ENCODE measurements at regions not wholly inside any gene's neighbourhood (a gene's known extent, or its start where the extent isn't known, plus 50 kb on each side); places are given as distances from the start of the nearest gene placed in this dataset.

DNA sequence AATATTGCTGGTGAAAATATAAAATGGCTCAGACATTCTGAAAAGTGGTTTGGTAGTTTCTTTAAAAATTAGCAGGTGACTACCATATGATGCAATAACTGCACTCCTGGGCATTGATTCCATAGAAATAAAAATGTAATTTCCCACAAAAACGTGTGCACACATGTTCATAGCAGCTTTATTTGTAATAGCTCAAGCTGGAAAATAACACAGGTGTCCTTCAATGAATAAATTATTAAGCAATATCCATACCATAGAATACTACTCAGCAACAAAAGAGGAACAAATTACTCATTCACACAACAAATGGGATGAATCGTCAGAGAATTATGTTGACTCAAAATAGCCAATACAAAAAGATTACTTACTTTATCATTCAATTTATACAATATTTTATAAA lies 893.7 kb upstream of the SLIT2 start:
- no peak for TF ChIP-seq POLR2A (IDR thresholded peaks at IDR 0.05; ENCODE audit: low read depth, low read length)
- FAIRE-seq, result no peak
- DNase-seq (ENCODE audit: insufficient read length, low spot score), result no peak

- FAIRE-seq, result no peak
- no peak for TF ChIP-seq POLR2A (IDR thresholded peaks at IDR 0.05; ENCODE audit: low read depth, low read length)
- no peak for DNase-seq (ENCODE audit: insufficient read length, low spot score)
Measured at GRCh38 chr4:19349416-19349815, 902.3 kb upstream of the SLIT2 start.

- DNase-seq (ENCODE audit: insufficient read length, low spot score), result no peak
Measured at GRCh38 chr4:19348746-19349145, 903.0 kb upstream of the SLIT2 start.

DNA sequence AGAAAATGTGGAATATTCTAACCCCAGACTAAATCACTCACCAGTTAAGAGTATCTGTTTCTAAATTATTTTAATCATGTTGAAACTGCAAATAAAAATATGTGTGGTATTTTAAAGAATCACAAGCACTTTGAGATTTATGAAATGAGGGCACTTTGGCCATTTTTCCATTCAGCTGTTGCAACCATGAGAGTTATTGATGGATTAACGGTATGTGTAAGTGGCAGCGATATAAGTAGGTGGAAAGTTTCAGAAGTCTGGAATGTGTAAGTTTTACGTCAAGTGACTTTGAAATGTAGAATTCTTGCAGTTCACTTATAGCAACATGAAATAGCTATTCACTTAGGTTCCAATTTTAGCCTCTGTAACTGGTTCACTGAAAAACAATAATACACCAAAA lies 905.1 kb upstream of the SLIT2 start:
- no peak for FAIRE-seq

More at GRCh38 chr4:19348746-19349145, 903.0 kb upstream of the SLIT2 start:
- no peak for FAIRE-seq
- no peak for TF ChIP-seq POLR2A (IDR thresholded peaks at IDR 0.05; ENCODE audit: low read depth, low read length)

GRCh38 chr4:19329631-19330030 lies 922.1 kb upstream of the SLIT2 start:
- DNase-seq (ENCODE audit: insufficient read length, low spot score), result no peak
- TF ChIP-seq POLR2A (IDR thresholded peaks at IDR 0.05; ENCODE audit: low read depth, low read length), result no peak
- no peak for FAIRE-seq

More for the DNA sequence above, 905.1 kb upstream of the SLIT2 start:
- no peak for TF ChIP-seq POLR2A (IDR thresholded peaks at IDR 0.05; ENCODE audit: low read depth, low read length)
- no peak for DNase-seq (ENCODE audit: insufficient read length, low spot score)

- FAIRE-seq (no peak), DNase-seq (ENCODE audit: insufficient read length, low spot score) (no peak)
- TF ChIP-seq POLR2A (IDR thresholded peaks at IDR 0.05; ENCODE audit: low read depth, low read length), result no peak
Measured at GRCh38 chr4:19329077-19329476, 922.6 kb upstream of the SLIT2 start.

GRCh38 chr4:19327364-19327763 lies 924.3 kb upstream of the SLIT2 start:
- TF ChIP-seq POLR2A (IDR thresholded peaks at IDR 0.05; ENCODE audit: low read depth, low read length), result no peak
- FAIRE-seq, result no peak
- DNase-seq (ENCODE audit: insufficient read length, low spot score), result no peak

DNA sequence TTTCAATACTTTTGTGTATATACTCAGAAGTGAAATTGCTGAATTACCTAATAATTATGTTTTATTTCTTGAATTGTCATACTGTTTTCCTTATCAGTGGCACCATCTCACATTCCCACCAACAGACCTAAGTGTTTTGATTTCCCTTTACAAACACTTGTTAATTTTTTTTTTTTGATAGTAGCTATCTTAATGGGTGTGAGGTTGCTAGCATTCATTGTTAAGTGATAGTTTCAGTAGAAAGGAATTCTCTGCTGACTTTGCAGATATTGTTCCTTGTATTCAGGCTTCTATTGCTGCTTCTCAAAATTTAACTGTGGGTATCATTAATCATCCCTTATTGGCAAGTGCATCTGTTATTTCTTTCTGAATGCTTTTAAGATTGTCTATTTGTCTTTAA lies 927.5 kb upstream of the SLIT2 start:
- TF ChIP-seq POLR2A (IDR thresholded peaks at IDR 0.05; ENCODE audit: low read depth, low read length), result no peak
- FAIRE-seq (no peak), DNase-seq (ENCODE audit: insufficient read length, low spot score) (no peak)

DNA sequence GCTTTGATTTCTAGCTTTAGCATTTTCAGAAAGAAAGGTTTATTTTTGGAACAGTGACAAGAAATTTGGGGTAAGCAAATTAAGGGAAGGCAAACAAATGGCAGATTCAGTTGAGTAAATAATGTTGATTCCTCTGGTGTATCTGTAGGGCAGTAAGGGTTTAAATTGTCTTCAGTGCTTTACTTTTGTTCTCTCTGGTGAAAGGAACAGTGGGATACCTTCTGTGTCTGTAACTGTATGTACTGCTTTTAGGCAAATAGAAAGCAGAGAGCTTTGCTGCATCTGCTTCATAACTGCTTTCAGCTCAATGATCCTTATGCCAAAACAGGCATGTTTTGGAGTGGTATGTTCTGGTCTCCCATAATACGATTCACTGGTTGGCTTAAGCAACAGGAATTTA lies 932.1 kb upstream of the SLIT2 start:
- no peak for TF ChIP-seq POLR2A (IDR thresholded peaks at IDR 0.05; ENCODE audit: low read depth, low read length)
- no peak for FAIRE-seq
- no peak for DNase-seq (ENCODE audit: insufficient read length, low spot score)

- no peak for TF ChIP-seq POLR2A (IDR thresholded peaks at IDR 0.05; ENCODE audit: low read depth, low read length)
- DNase-seq (ENCODE audit: insufficient read length, low spot score) (no peak), FAIRE-seq (no peak)
Measured at GRCh38 chr4:19317377-19317776, 934.3 kb upstream of the SLIT2 start.

DNA sequence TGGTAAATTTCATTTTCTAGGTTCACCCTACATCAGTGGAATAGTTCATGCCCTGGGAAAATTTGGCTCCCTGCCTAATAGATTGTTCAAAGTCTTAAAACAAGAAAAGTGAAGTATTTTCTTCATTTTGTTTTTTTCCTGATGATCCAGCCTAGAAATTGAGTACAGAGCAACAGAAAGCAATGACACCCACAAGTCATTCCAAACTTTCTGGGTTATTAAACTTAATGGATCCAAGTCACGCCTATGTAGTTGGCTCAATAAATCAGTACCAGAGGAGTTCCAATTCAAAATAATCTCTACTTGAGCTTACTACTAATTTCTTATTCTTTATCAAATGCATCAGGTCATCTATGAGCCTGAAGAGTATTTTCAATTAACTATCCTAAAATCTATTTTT lies 937.6 kb upstream of the SLIT2 start:
- FAIRE-seq (no peak), DNase-seq (ENCODE audit: insufficient read length, low spot score) (no peak)
- no peak for TF ChIP-seq POLR2A (IDR thresholded peaks at IDR 0.05; ENCODE audit: low read depth, low read length)

DNA sequence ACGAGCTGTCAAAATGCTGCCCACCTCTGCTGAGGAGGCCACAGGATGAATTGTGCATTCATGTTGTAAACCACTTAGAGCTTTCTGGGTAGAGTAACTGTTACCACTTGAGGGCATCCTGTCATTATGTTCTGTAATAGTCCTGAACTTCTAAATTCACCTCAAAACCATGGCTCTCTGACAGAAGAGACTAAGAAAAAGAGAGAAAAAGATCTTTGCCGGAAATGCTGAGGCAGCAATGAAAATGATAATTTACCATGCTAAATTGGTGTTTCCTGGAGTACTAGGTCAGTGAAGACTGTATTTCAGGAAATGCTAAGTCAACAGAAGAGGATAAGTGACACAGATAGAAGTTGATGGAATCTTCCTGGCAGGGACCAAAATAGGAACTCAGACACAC lies 942.3 kb upstream of the SLIT2 start:
- TF ChIP-seq POLR2A (IDR thresholded peaks at IDR 0.05; ENCODE audit: low read depth, low read length), result no peak
- DNase-seq (ENCODE audit: insufficient read length, low spot score) (no peak), FAIRE-seq (no peak)

DNA sequence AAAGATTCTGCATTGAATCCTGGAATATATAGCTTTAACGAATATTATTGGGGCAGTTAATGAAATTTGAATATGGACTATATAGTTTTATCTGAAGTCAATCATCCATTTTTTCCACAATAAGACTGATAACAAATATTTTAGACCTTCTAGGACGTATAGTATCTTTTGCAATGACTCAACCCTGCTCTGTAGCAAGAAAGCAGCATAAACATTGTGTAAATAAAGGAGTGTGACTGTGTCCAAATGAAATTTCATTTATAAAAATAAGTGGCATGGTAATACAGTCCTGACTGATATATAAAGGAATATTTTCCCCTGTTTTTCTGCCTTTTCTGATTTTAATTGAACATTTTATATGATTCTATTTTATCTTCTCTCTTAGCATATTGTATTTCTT lies 947.7 kb upstream of the SLIT2 start:
- DNase-seq (ENCODE audit: insufficient read length, low spot score) (no peak), FAIRE-seq (no peak)
- no peak for TF ChIP-seq POLR2A (IDR thresholded peaks at IDR 0.05; ENCODE audit: low read depth, low read length)

- no peak for DNase-seq (ENCODE audit: insufficient read length, low spot score)
- no peak for FAIRE-seq
- no peak for TF ChIP-seq POLR2A (IDR thresholded peaks at IDR 0.05; ENCODE audit: low read depth, low read length)
Measured at GRCh38 chr4:19301527-19301926, 950.2 kb upstream of the SLIT2 start.

DNA sequence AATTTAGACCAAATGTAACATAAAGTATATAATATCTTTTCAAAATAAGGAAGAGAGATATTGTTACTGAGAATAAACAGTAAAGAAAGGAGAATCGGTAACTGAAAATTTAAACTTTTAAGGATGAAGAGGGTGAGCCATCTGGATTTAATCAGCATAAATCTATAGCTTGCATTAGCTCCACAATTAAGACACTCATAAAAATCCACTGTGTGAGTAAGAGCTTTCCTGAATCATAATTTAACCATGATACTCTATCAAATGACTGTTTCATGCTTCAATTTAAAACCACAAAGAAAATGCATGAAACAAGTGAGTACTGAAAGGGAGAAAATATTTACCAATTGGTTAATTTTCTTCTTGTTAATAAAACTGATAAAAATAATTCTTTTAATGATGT lies 951.5 kb upstream of the SLIT2 start:
- DNase-seq (ENCODE audit: insufficient read length, low spot score) (no peak), FAIRE-seq (no peak)
- no peak for TF ChIP-seq POLR2A (IDR thresholded peaks at IDR 0.05; ENCODE audit: low read depth, low read length)

DNA sequence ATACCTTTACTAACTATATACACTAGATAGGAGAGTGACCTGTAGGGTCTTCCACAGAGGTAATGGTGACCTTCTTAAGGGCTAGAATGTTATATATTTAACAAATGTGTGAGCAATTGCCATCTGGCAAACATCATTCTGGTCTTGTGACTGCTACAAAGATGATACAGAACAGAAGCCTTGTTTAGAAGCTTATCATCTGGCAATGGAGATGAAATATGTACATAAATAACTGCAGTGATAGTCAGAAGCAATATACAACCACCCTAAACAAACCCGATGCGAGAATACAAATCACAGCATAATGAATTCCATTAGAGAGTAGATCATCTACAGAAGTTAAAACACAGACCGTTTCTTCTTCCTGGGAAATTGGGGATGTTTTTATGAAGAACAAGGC lies 952.7 kb upstream of the SLIT2 start:
- no peak for DNase-seq (ENCODE audit: insufficient read length, low spot score)
- FAIRE-seq, result no peak
- no peak for TF ChIP-seq POLR2A (IDR thresholded peaks at IDR 0.05; ENCODE audit: low read depth, low read length)

Measured in H54 (cell line).